Kidney capillary endothelial cell (primary cell): ENCODE measurements at regions not wholly inside any gene's neighbourhood (a gene's known extent, or its start where the extent isn't known, plus 50 kb on each side); places are given as distances from the start of the nearest gene placed in this dataset.
"Not testable (repeated sequence)": the region's sequence is repeated elsewhere in the genome, so short reads cannot be mapped to it uniquely, and the experiment has no call there.

Experiments used
- DNase-seq: peaks from one replicate; pipeline ENCODE4 v3.0.0-alpha.2; 2018; ENCODE audit warnings: low spot score

GRCh38 chr1:114032271-114033215 lies 53.3 kb downstream of the OLFML3 start:
- peak; percentile 5 for DNase-seq

GRCh38 chr1:114033216-114033706 lies 54.0 kb downstream of the OLFML3 start:
- DNase-seq, result no peak

- no peak for DNase-seq
Measured at GRCh38 chr1:114033961-114034360, 54.7 kb downstream of the OLFML3 start.

GRCh38 chr1:114034567-114035303 lies 55.5 kb downstream of the OLFML3 start:
- no peak for DNase-seq

GRCh38 chr1:114035304-114035700 lies 56.0 kb downstream of the OLFML3 start:
- DNase-seq, result no peak

- not testable (repeated sequence) for DNase-seq
Measured at GRCh38 chr1:114036841-114037630, 57.8 kb downstream of the OLFML3 start.

GRCh38 chr1:114037631-114037890 lies 58.3 kb downstream of the OLFML3 start:
- DNase-seq, result no peak

- no peak for DNase-seq
Measured at GRCh38 chr1:114037962-114038816, 58.9 kb downstream of the OLFML3 start.
